GM12878 (cell line): ENCODE measurements at regions not wholly inside any gene's neighbourhood (a gene's known extent, or its start where the extent isn't known, plus 50 kb on each side); places are given as distances from the start of the nearest gene placed in this dataset.

Experiments used
- ATAC-seq: fragments of 200-7000 bp; cut with Tn5 transposase; 3 replicates; pipeline ENCODE4 v1.9.1; 2020; ENCODE audit warnings: mild to moderate bottlenecking, moderate library complexity
- BruUV-seq: library from RNA; stranded (reverse); fragments of 400-500 nt; replicated peaks from 2 replicates; lab custom pipeline; 2021; lab: Mats Ljungman, UMichigan
- CTCF ChIA-PET: fragments of 300-600 bp; sonication (Branson Sonifier 250); formaldehyde crosslinking; extraction: SDS; loops from one replicate; lab custom pipeline; 2021; ENCODE audit warnings: inconsistent platforms; lab: Yijun Ruan, JAX
- POLR2A ChIA-PET: fragments of 350-600 bp; formaldehyde crosslinking; extraction: SDS; loops from one replicate; lab custom pipeline; 2021; ENCODE audit warnings: inconsistent platforms; lab: Charles Lee
- RAD21 ChIA-PET: fragments of 300-600 bp; sonication (Branson Sonifier 250); formaldehyde crosslinking; loops from one replicate; lab custom pipeline; 2023; ENCODE audit warnings: antibody characterized with exemption; ENCODE audit not compliant: unreplicated experiment; lab: Charles Lee
- SMC1A ChIA-PET: fragments of 300-600 bp; sonication (Branson Sonifier 250); formaldehyde crosslinking; loops from one replicate; lab custom pipeline; 2023; ENCODE audit not compliant: unreplicated experiment, uncharacterized antibody; lab: Charles Lee
- DNase-seq: peaks from one replicate; pipeline ENCODE4 v3.0.0-alpha.2; 2011; ENCODE audit warnings: low read depth, low spot score
- FAIRE-seq: peaks from 3 replicates; lab custom pipeline; 2011; peaks lifted over from hg19 to GRCh38; lab: Jason Lieb, UNC
- H2AFZ ChIP-seq: 2 replicates; pipeline ENCODE4 v1.6.0; 2011; ENCODE audit warnings: low read depth, low read length, control low read depth; ENCODE audit not compliant: control insufficient read depth
- H3K27ac ChIP-seq: 2 replicates; pipeline ENCODE4 v1.5.1; 2011; ENCODE audit warnings: control low read depth; ENCODE audit not compliant: control insufficient read depth, insufficient read depth
- H3K27me3 ChIP-seq, 2 experiments: replicated peaks in 1 of 2; 2 replicates each; pipeline versions ENCODE4 v1.6.0 to v1.6.1; 2011; ENCODE audit warnings: low read length in 1 of 2; ENCODE audit not compliant: control insufficient read depth in 2 of 2, insufficient read depth in 2 of 2
- H3K36me3 ChIP-seq, 2 experiments: 2 replicates each; pipeline ENCODE4 v1.5.1; 2011; ENCODE audit warnings: low read length in 1 of 2; ENCODE audit not compliant: control insufficient read depth in 2 of 2, insufficient read depth in 2 of 2
- H3K4me1 ChIP-seq: 2 replicates; pipeline ENCODE4 v1.6.1; 2011; ENCODE audit warnings: mild to moderate bottlenecking, low read length, moderate library complexity, mixed read lengths; ENCODE audit not compliant: control insufficient read depth, insufficient read depth
- H3K4me2 ChIP-seq: 2 replicates; pipeline ENCODE4 v1.6.0; 2011; ENCODE audit warnings: control low read depth; ENCODE audit not compliant: control insufficient read depth, insufficient read depth
- H3K4me3 ChIP-seq: fragments of 200-600 bp; sonication (generic); 2 replicates; pipeline ENCODE4 v1.5.1; 2016
- H3K79me2 ChIP-seq: 2 replicates; pipeline ENCODE4 v1.6.0; 2011; ENCODE audit warnings: low read length; ENCODE audit not compliant: control insufficient read depth, insufficient read depth
- H3K9ac ChIP-seq: 2 replicates; pipeline ENCODE4 v1.8.0; 2011; ENCODE audit warnings: low read length, control low read depth, mixed read lengths; ENCODE audit not compliant: control insufficient read depth, insufficient read depth
- H3K9me3 ChIP-seq: replicated peaks from 3 replicates; pipeline ENCODE4 v1.5.1; 2011; ENCODE audit warnings: mild to moderate bottlenecking, low read length; ENCODE audit not compliant: control insufficient read depth, insufficient read depth
- H4K20me1 ChIP-seq: 2 replicates; pipeline ENCODE4 v1.6.0; 2011; ENCODE audit not compliant: control insufficient read depth, insufficient read depth
- ASH2L ChIP-seq: fragments of 300-600, 200-600 bp; sonication (generic); IDR thresholded peaks from 2 replicates; pipeline ENCODE4 v1.6.1; 2017; ENCODE audit warnings: low read depth, mild to moderate bottlenecking, borderline replicate concordance
- CBX5 ChIP-seq: sonication (generic); IDR thresholded peaks from 2 replicates; pipeline ENCODE4 v1.6.1; 2016; ENCODE audit warnings: low read depth, moderate library complexity, mild to moderate bottlenecking, inconsistent platforms
- CEBPB ChIP-seq, 2 experiments: fragments of 150-350 bp in 1 of 2; IDR thresholded peaks; 2 replicates each; pipeline ENCODE4 v1.6.1; 2012 to 2014; ENCODE audit warnings: low read depth in 2 of 2, low read length in 2 of 2, borderline replicate concordance in 1 of 2, inconsistent platforms in 1 of 2
- CHD4 ChIP-seq: fragments of 200-600 bp; sonication (generic); IDR thresholded peaks from 2 replicates; pipeline ENCODE4 v1.6.1; 2016; ENCODE audit warnings: mild to moderate bottlenecking
- EP300 ChIP-seq, 2 experiments: fragments of 150-350 bp in 1 of 2; IDR thresholded peaks; 2 replicates each; pipeline ENCODE4 v1.6.1; 2011 to 2012; ENCODE audit warnings: low read depth in 2 of 2, low read length in 2 of 2, borderline replicate concordance in 1 of 2, improper control_type of control experiment in 1 of 2, inconsistent platforms in 1 of 2; ENCODE audit not compliant: control insufficient read depth in 1 of 2
- IRF4 ChIP-seq: IDR thresholded peaks from 2 replicates; pipeline ENCODE4 v1.6.1; 2011; ENCODE audit warnings: low read depth, low read length
- JUNB ChIP-seq: IDR thresholded peaks from 2 replicates; pipeline ENCODE4 v1.6.1; 2016; ENCODE audit warnings: antibody characterized with exemption, mild to moderate bottlenecking
- MYC ChIP-seq: IDR thresholded peaks from 2 replicates; pipeline ENCODE4 v1.6.1; 2011; ENCODE audit warnings: mild to moderate bottlenecking, low read length, moderate library complexity, inconsistent platforms; ENCODE audit not compliant: insufficient read depth, insufficient replicate concordance, insufficient read length, severe bottlenecking
- NFYA ChIP-seq: IDR thresholded peaks from 2 replicates; pipeline ENCODE4 v1.6.1; 2011; ENCODE audit warnings: low read depth, mild to moderate bottlenecking, low read length, improper control_type of control experiment, borderline replicate concordance
- NR2C1 ChIP-seq: fragments of 450-650 bp; IDR thresholded peaks from 2 replicates; pipeline ENCODE4 v1.6.1; 2017; ENCODE audit warnings: antibody characterized with exemption, mild to moderate bottlenecking, moderate library complexity
- PML ChIP-seq: IDR thresholded peaks from 2 replicates; pipeline ENCODE4 v1.6.1; 2012; ENCODE audit warnings: low read length, inconsistent platforms
- SMARCA5 ChIP-seq: fragments of 450-650 bp; IDR thresholded peaks from 2 replicates; pipeline ENCODE4 v1.6.1; 2017; ENCODE audit warnings: mild to moderate bottlenecking
- TCF12 ChIP-seq: IDR thresholded peaks from 2 replicates; pipeline ENCODE4 v1.6.1; 2011; ENCODE audit warnings: low read depth, mild to moderate bottlenecking, low read length
- YBX1 ChIP-seq: fragments of 450-650 bp; IDR thresholded peaks from 2 replicates; pipeline ENCODE4 v1.6.1; 2016; ENCODE audit warnings: antibody characterized with exemption
- ZNF24 ChIP-seq: fragments of 450-650 bp; IDR thresholded peaks from 2 replicates; pipeline ENCODE4 v1.6.1; 2017; ENCODE audit warnings: antibody characterized with exemption, mild to moderate bottlenecking
- WGBS: methylation state at CpG from one replicate; pipeline ENCODE4 v1.1.6; 2016; ENCODE audit warnings: low lambda C conversion rate; ENCODE audit not compliant: insufficient replicate concordance, insufficient coverage; ENCODE audit errors: missing lambda C conversion rate; 5-methylcytosine and 5-hydroxymethylcytosine counted together
- in situ Hi-C: fragments of 300-500 bp; cut with MboI; formaldehyde crosslinking; loops from 9 replicates; pipeline ENCODE4 v1.14.3; 2018; ENCODE audit warnings: mixed read lengths
- intact Hi-C: fragments of 100-400 bp; cut with micrococcal nuclease; formaldehyde crosslinking; loops from one replicate; pipeline ENCODE4 v1.14.2; 2022; ENCODE audit not compliant: unreplicated experiment
- TF ChIP-seq, protein P1 (sequence below): fragments of 450-650 bp; IDR thresholded peaks from 2 replicates; pipeline ENCODE4 v1.6.1; 2016; ENCODE audit warnings: mild to moderate bottlenecking

DNA sequence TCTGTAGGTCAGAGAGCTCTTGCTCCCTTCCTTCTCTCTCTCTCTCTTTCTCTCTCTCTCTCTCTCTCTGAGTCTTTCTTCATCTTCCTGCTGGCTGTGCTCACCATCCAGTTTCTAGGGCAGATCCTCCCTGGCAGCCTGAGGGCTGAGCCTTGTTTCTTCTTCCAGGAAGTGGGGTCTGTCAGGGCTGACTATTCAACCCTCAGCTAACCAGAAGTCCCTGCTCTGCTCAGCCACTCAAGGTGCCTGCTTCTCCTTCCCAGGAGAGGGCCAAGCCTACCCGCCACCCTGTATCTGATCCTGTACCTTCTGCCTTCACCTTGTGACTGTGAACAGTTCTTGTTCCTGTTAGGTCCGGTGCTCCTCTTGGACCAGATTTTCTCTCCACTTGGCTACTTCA is 107.6 kb upstream of the ETV3 start:
- Histone ChIP-seq H3K4me1 (peaks cover 7% of the 10 kb centered on the region), H2AFZ (no peak overlapping the region), H3K9ac (no peak overlapping the region), H3K36me3 (no peaks in the 10 kb centered on the region), H3K27ac (no peak overlapping the region), H3K4me2 (no peak overlapping the region), H3K27me3 (no peaks in the 10 kb centered on the region), H3K79me2 (no peaks in the 10 kb centered on the region), H4K20me1 (no peaks in the 10 kb centered on the region), H3K4me3 (no peak overlapping the region), H3K9me3 (no peaks in the 10 kb centered on the region)
- in situ Hi-C loops: no loop called here
- TF ChIP-seq TCF12 (no peak), NFYA (no peak), PML (no peak), ASH2L (no peak), CEBPB (IDR thresholded peaks at IDR 0.05; ENCODE audit: borderline replicate concordance in 1 of 2, low read depth in 2 of 2, low read length in 2 of 2) (no peak), NR2C1 (no peak), CHD4 (no peak), IRF4 (no peak), EP300 (IDR thresholded peaks at IDR 0.05; ENCODE audit: borderline replicate concordance in 1 of 2, control insufficient read depth in 1 of 2, low read depth in 2 of 2, low read length in 2 of 2) (no peak), CBX5 (no peak), JUNB (no peak), YBX1 (no peak), SMARCA5 (no peak), MYC (no peak), ZNF24 (no peak)
- TF ChIP-seq, protein P1, sequence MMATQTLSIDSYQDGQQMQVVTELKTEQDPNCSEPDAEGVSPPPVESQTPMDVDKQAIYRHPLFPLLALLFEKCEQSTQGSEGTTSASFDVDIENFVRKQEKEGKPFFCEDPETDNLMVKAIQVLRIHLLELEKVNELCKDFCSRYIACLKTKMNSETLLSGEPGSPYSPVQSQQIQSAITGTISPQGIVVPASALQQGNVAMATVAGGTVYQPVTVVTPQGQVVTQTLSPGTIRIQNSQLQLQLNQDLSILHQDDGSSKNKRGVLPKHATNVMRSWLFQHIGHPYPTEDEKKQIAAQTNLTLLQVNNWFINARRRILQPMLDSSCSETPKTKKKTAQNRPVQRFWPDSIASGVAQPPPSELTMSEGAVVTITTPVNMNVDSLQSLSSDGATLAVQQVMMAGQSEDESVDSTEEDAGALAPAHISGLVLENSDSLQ: no peak
- intact Hi-C loops: loop anchor here (5.0 kb wide), 1 partner anchor 61 kb away; no protein-coding TSS in a partner anchor
- RAD21 ChIA-PET: no interaction called here
- BruUV-seq: no TSS peak
- POLR2A ChIA-PET: no interaction called here
- FAIRE-seq: no peak
- no peak for DNase-seq
- WGBS: 54% methylated on average over 2 of the region's 2 CpGs
- CTCF ChIA-PET: interaction anchor here (1.5 kb wide), 1 partner anchor 74 kb away, joined by 5 read pairs; no protein-coding TSS in a partner anchor
- no peak for ATAC-seq
- SMC1A ChIA-PET: no interaction called here
